ENCODE measurements at regions not wholly inside any gene's neighbourhood (a gene's known extent, or its start where the extent isn't known, plus 50 kb on each side); places are given as distances from the start of the nearest gene placed in this dataset.

GRCh38 chr1:221794079-221794670 lies 52.3 kb upstream of the DUSP10 start:
- Histone ChIP-seq H4K20me1 (ENCODE audit: insufficient read depth) (no peaks in the 10 kb centered on the region), H3K4me3 (replicated peaks in 1 of 2; ENCODE audit: low read depth in 1 of 2, low read length in 2 of 2) (no peak overlapping the region), H2AFZ (ENCODE audit: low read depth, low read length, poor library complexity, severe bottlenecking) (no peak overlapping the region), H3K9me2 (ENCODE audit: insufficient read depth) (no peaks in the 10 kb centered on the region), H3K27ac (ENCODE audit: low read depth, low read length) (no peak overlapping the region), H3K79me2 (ENCODE audit: insufficient read depth, low read length) (no peaks in the 10 kb centered on the region), H3K36me3 (ENCODE audit: control insufficient read depth in 1 of 2, insufficient read depth in 2 of 2, low read length in 2 of 2) (no peaks in the 10 kb centered on the region), H3K4me1 (ENCODE audit: control insufficient read depth in 1 of 2, insufficient read depth in 2 of 2, low read length in 2 of 2) (no peaks in the 10 kb centered on the region), H3K9me3 (ENCODE audit: control insufficient read depth in 1 of 2, insufficient read depth in 1 of 2, low read depth in 1 of 2, low read length in 2 of 2) (no peaks in the 10 kb centered on the region), H3K4me2 (ENCODE audit: low read length) (no peak overlapping the region), H3K9ac (ENCODE audit: low read length) (no peak overlapping the region), H3K27me3 (ENCODE audit: insufficient read depth, low read length) (no peaks in the 10 kb centered on the region)
- ChIA-PET CTCF (no interaction called here), POLR2A (no interaction called here), RAD21 (ENCODE audit: low non-redundant PET in 1 of 2, low total read pairs in 2 of 2, uncharacterized antibody in 2 of 2, unreplicated experiment in 2 of 2) (no interaction called here)
- TF ChIP-seq EGR1 (IDR thresholded peaks at IDR 0.05; ENCODE audit: low read depth) (no peak), POLR2AphosphoS5 (IDR thresholded peaks at IDR 0.05; ENCODE audit: low read depth, low read length) (no peak), EZH2 (IDR thresholded peaks at IDR 0.05) (no peak)
- ATAC-seq (no peak), DNase-seq (ENCODE audit: low read depth, low spot score) (no peak)
- intact Hi-C loops (cut with micrococcal nuclease): no loop called here
- no TSS peak for BruUV-seq (replicated peaks)

GRCh38 chr1:221793439-221794078 lies 51.7 kb upstream of the DUSP10 start:
- ATAC-seq (no peak), DNase-seq (ENCODE audit: low read depth, low spot score) (no peak)
- no TSS peak for BruUV-seq (replicated peaks)
- no peaks in the 10 kb centered on the region for H3K9me2 ChIP-seq (ENCODE audit: insufficient read depth)
- POLR2A ChIA-PET: no interaction called here
- CTCF ChIA-PET: no interaction called here
- no peak overlapping the region for H3K27ac ChIP-seq (ENCODE audit: low read depth, low read length)
- no peak for TF ChIP-seq ATF3 (IDR thresholded peaks at IDR 0.05)
- TF ChIP-seq ZNF274 (IDR thresholded peaks at IDR 0.05; ENCODE audit: low read depth, low read length): no peak
- TF ChIP-seq REST (IDR thresholded peaks at IDR 0.05; ENCODE audit: low read depth): no peak
- TF ChIP-seq MAX (IDR thresholded peaks at IDR 0.05): no peak
- no peak for TF ChIP-seq SP1 (IDR thresholded peaks at IDR 0.05; ENCODE audit: low read depth)
- no peak for TF ChIP-seq CBX3 (IDR thresholded peaks at IDR 0.05; ENCODE audit: low read depth)
- TF ChIP-seq SRF (IDR thresholded peaks at IDR 0.05; ENCODE audit: low read depth): no peak
- no peak for TF ChIP-seq POLR2A (IDR thresholded peaks at IDR 0.05; ENCODE audit: borderline replicate concordance, extremely low read depth, insufficient read depth, insufficient read length)
- H4K20me1 ChIP-seq (ENCODE audit: insufficient read depth): no peaks in the 10 kb centered on the region
- no peak overlapping the region for H3K9ac ChIP-seq (ENCODE audit: low read length)
- no peak overlapping the region for H3K4me2 ChIP-seq (ENCODE audit: low read length)
- intact Hi-C loops (cut with micrococcal nuclease): no loop called here
- no peak overlapping the region for H2AFZ ChIP-seq (ENCODE audit: low read depth, low read length, poor library complexity, severe bottlenecking)
- H3K4me3 ChIP-seq (replicated peaks in 1 of 2; ENCODE audit: low read depth in 1 of 2, low read length in 2 of 2): no peak overlapping the region
- H3K4me1 ChIP-seq (ENCODE audit: control insufficient read depth in 1 of 2, insufficient read depth in 2 of 2, low read length in 2 of 2): no peaks in the 10 kb centered on the region
- H3K27me3 ChIP-seq (ENCODE audit: insufficient read depth, low read length): no peaks in the 10 kb centered on the region
- RAD21 ChIA-PET (ENCODE audit: low non-redundant PET in 1 of 2, low total read pairs in 2 of 2, uncharacterized antibody in 2 of 2, unreplicated experiment in 2 of 2): no interaction called here
- no peaks in the 10 kb centered on the region for H3K36me3 ChIP-seq (ENCODE audit: control insufficient read depth in 1 of 2, insufficient read depth in 2 of 2, low read length in 2 of 2)
- no peaks in the 10 kb centered on the region for H3K9me3 ChIP-seq (ENCODE audit: control insufficient read depth in 1 of 2, insufficient read depth in 1 of 2, low read depth in 1 of 2, low read length in 2 of 2)
- no peaks in the 10 kb centered on the region for H3K79me2 ChIP-seq (ENCODE audit: insufficient read depth, low read length)

Measured in HCT116 (cell line).